PC-9 (cell line): ENCODE measurements at regions not wholly inside any gene's neighbourhood (a gene's known extent, or its start where the extent isn't known, plus 50 kb on each side); places are given as distances from the start of the nearest gene placed in this dataset.

Experiments
- CTCF ChIP-seq: fragments of 200-600 bp; sonication (generic); conservative IDR thresholded peaks from 2 replicates; pipeline ENCODE4 v1.6.1; 2017; ENCODE audit warnings: mixed run types, antibody characterized with exemption, mild to moderate bottlenecking, moderate library complexity
- EZH2 ChIP-seq: fragments of 200-600 bp; sonication (generic); IDR thresholded peaks from 2 replicates; pipeline ENCODE4 v1.8.0; 2017; ENCODE audit warnings: antibody characterized with exemption, low read depth

- TF ChIP-seq EZH2: no peak
- TF ChIP-seq CTCF: no peak
These were observed 134.9 kb upstream of the GORAB start for GRCh38 chr1:170397061-170397460.
